Stimulated activated CD8-positive, alpha-beta memory T cell treated with anti-CD3 and anti-CD28 coated beads, Interleukin-7, amount 100 ng/mL, for 4 hours (primary cell): ENCODE measurements at regions not wholly inside any gene's neighbourhood (a gene's known extent, or its start where the extent isn't known, plus 50 kb on each side); places are given as distances from the start of the nearest gene placed in this dataset.

Experiments used
- DNase-seq, 2 donors: peaks; one replicate each; pipeline ENCODE4 v3.0.0-alpha.2; 2020; ENCODE audit warnings: low read depth in 2 of 2

DNA sequence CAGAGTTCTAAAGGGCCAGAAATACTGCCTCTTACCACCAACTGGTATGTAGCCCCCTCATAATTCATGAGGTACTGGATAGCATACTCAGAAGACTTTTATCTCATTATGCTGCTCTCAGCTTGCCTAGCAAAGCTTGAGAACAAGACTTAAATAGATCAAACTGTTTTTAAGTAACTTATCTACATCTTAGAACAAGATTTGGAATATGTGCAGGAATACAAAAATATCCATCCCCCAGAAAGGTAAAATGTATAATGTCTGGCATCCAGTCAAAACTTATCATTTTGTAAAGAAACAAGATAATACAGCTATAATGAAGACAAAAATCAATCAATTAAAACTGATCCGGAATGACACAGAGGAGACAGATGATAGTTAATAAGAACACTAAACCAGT lies 400.4 kb upstream of the TGFBR2 start:
- DNase-seq: no peak

GRCh38 chr3:30221619-30222018 lies 384.8 kb upstream of the TGFBR2 start:
- no peak for DNase-seq

GRCh38 chr3:30222441-30222840 lies 384.0 kb upstream of the TGFBR2 start:
- DNase-seq: no peak

GRCh38 chr3:30225021-30225420 lies 381.4 kb upstream of the TGFBR2 start:
- DNase-seq: no peak

DNA sequence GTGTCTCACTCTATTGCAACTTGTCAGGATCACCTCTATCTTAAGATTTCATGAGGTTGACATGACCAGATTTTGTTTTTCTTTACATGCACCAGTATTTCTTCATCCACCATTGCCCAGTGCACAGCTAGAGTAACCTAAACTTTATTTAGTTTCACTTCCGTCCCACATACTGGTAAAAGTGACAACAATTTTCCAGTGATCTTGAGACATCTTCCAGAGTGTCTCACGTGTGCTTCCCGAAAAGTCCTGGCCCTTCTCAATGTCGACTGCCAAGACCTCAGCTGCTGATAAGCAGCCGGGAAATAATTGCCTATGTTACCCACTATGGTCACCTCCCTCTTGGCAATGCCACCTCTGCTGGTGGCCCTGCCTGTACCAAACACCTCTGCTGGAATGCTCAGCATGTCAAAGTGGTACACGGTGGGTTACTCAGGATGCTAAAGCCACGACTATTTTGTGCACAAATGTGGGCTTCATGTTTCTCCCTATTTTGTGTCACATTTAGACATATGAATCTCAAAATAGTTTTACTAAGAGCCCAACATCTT lies 379.7 kb upstream of the TGFBR2 start:
- no peak for DNase-seq

- DNase-seq: no peak
These were observed 378.7 kb upstream of the TGFBR2 start for GRCh38 chr3:30227571-30228301.

- no peak for DNase-seq
These were observed 378.1 kb upstream of the TGFBR2 start for GRCh38 chr3:30228302-30228631.

DNA sequence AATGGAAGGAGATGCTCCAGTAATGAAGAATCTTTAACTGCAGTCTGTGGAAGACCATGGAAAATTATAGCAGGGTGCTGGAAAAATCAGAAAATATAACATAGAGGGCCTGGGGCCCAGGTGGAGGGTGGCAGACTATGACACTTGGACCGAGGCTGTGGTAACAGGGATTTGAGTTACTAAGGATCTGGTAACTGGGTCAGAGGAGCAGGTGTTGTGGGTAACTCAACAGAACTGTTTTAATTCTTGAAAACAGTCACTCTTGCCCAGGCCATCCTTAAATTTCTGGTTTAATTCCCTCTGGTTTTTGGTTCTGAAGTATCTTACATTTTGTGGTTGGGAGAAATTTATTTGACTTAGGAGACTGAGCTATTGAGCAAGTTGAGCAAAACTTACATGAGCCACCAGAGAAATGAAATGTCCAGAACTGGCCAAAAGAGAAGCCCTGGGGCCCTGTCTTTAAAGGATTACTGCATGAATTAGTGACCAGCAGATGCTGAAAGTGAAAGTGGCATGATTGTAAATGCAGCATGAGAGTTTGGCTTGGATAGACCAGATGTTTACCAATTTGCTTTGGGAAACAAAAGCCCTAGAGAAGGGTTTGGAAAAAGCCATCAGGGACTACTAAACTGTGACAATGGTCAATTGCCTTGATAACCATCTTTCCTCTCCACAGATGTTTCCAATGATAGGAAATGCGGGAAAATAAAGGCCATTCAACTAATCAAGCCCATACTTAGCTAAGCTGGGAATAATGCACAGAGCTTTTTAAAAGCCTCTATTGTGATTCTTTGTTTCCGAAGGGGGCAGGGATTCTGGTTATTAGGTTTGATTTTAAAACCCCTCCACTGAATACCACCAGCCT lies 374.9 kb upstream of the TGFBR2 start:
- no peak for DNase-seq

DNA sequence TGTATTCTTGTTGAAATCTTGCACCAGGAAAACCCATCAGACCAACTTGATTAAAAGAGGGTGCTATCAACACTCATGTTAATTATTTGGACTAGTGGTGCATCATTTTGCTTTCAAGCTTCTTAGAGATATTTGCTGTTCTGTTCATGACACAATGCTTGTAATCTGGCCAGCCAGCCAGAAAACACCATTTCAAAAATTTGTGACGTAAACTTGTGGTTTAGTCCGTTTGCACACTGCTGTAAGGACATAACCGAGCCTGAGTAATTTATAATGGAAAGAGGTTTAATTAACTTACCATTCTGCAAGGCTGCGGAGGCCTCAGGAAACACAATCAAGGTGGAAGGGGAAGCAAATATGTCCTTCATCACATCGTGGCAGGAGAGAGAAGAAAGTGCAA lies 374.3 kb upstream of the TGFBR2 start:
- DNase-seq: no peak

DNA sequence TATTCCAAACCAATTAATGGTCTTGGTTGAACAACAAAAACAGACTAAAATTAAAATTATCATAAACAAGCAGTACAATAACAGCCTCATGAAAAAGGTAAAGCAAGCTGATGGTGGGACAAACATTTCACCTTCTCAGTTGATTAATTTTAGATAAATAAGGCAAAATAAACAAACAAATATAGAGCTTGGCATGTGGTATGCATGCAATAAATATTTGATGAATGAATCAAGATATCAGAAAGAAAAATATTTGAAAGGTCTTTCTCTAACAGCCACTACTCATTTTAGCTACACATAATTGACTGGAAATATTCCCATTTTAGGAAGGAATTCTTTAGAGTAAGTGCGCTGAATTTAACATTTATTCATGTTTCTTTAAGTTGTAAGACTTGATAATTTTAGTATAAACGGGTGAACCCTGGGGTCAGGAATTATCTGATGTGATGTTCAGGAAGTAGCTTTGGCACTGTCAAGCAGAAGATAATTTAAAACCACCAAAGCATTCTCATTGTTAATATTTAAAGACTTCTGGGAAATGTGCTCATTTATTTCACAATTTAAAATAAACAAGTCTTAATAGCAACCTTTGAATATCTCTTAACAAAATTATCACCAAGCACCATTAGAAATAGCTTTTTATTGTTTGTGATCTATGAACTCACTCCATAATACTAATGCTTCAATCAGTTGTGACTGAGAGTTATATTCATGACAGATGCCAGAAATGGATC lies 372.3 kb upstream of the TGFBR2 start:
- no peak for DNase-seq

DNA sequence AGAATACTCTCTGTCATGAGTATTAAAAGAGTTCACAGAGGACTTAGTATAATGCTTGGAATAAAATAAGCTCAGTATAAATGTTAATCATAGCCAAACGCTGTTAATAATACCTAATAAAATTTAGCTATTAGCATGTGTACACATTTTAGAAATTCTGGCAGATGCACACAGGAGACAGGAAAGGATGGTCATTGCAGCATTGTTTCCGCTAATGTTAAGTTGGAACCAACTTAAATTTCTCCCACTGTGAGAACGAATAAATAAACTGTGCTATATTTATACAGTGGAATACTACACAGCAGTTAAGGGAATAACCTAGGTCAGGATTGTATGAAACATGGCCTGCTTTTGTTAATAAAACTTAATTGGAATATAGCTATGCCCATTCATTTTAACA lies 370.4 kb upstream of the TGFBR2 start:
- DNase-seq: no peak

GRCh38 chr3:30241721-30242120 lies 364.7 kb upstream of the TGFBR2 start:
- DNase-seq: no peak

DNA sequence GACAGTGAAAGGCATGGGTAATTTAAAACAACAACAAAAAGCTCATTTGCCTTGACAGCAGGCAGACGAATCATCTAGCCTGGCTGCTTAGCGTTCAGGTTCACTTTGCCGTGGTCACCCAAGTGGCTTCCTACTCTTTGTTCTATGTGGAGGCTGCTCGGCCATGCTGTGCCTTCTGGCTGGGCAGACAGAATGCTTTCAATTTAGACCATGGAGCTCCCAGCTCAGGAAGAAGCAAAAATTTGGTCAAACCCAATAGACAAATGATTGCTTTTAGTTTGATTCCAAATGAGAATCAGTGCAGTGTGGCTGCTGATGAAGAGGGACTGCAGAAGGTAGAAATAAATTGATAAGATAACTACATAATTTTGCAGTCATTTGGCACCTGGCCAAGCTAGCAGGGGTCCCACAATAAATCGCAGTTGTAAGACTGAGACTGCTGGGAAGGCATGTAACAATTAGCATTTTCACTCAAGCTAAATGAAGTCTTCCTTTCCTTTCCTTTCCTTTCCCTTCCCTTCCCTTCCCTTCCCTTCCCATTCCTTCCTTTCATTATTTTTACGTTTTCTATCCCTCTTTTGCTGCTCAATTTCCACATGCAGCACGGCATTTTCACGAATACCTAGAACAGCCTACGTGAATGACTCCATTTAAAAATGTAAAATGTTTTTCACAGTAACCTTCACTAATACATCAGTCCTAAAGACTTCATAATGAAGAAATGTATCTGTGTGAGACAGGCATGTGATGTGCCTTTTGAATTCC lies 360.4 kb upstream of the TGFBR2 start:
- no peak for DNase-seq

GRCh38 chr3:30248423-30248822 lies 358.0 kb upstream of the TGFBR2 start:
- no peak for DNase-seq

DNA sequence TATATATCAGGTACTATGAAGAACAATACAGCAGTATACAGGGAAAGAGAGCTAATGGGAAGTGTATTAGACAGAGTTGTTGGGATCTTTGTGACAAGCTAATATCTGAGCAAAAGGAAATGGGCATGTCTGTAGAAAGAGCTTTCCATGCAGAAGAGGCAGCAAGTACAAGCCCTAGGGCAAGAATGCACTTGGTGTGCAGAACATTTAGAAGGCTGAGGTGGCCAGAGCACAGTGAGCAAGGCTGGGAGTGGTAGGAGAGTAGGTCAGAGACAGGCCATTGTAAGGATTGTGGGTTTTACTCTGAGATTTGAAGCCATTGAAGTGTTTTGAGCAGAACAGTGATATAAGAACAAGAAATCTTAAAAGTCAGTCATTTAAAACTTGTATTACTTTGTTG lies 353.9 kb upstream of the TGFBR2 start:
- DNase-seq: no peak

GRCh38 chr3:30253832-30254231 lies 352.6 kb upstream of the TGFBR2 start:
- DNase-seq: no peak

GRCh38 chr3:30256474-30256873 lies 349.9 kb upstream of the TGFBR2 start:
- no peak for DNase-seq

GRCh38 chr3:30258426-30259392 lies 347.7 kb upstream of the TGFBR2 start:
- DNase-seq: no peak

- DNase-seq: no peak
These were observed 346.7 kb upstream of the TGFBR2 start for GRCh38 chr3:30259730-30260129.

DNA sequence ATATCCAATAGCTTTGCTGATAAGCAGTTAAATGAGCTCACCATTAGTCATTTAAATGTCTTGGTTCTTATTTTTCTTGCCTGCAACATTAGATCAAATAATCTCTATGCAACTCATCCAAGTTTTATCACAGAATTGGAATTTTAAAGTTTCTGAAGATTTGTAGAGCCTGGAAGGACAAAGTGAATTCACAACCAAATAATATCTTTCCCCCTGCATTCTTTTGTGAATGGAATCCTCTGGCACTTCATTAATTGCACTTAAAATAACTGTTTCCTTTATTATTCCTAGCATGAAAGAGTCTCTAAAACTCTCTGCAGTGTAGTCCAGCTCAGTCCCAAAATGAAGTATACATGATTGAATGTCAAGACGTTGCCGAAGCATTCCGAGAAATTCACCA lies 345.6 kb upstream of the TGFBR2 start:
- no peak for DNase-seq
